ENCODE measurements at regions not wholly inside any gene's neighbourhood (a gene's known extent, or its start where the extent isn't known, plus 50 kb on each side); places are given as distances from the start of the nearest gene placed in this dataset.

DNA sequence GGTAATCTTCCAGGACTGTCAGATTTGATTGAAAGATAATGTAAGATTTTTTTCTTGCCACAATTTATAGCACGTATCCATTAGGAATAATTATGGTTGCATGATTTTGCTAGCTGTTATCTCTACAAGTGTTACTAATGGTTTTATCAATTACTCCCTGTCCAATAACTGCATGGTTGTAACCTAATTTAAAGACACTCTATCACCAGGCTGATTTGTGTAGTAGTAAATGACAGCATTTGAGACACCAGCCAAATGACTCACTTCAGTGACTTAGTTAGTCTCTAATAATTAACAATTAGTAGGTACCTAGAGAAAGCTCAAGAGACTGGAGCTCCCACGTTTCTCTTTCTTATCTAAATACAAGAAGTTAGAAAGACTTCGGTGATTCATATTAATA, 453.8 kb upstream of the POU3F2 start:
- Mint-ChIP-seq H3K9me3 (ENCODE audit: unreplicated experiment) (peaks cover 1% of the 10 kb centered on the region), H3K27me3 (ENCODE audit: unreplicated experiment) (peaks cover 3% of the 10 kb centered on the region), H3K4me1 (ENCODE audit: low read depth, unreplicated experiment) (peaks cover 16% of the 10 kb centered on the region), H3K36me3 (ENCODE audit: unreplicated experiment) (peaks cover 9% of the 10 kb centered on the region), H3K27ac (ENCODE audit: unreplicated experiment) (no peak overlapping the region), H3K4me3 (ENCODE audit: unreplicated experiment) (no peak overlapping the region)
- TF ChIP-seq CTCF (IDR thresholded peaks at IDR 0.05; ENCODE audit: partially characterized antibody, unreplicated experiment), result no peak
- no peak for DNase-seq

DNA sequence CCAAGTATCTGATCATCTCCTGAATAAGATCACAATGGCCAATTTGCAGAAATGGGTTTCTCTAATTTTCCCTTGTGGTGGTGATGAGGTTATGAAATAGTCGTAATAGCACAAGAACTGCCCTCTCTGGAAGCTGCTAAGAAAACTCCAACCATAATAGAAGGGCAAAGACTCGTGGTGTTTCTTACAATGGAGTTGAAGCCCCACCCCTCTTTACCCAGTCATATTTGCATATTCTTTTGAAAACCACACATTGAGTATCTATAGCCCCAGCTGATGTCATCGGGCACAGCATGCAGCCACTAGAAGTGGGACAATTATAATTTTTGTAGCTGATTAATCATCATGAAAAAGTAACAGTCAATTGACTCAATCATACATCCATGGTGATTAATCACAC, 452.1 kb upstream of the POU3F2 start:
- Mint-ChIP-seq H3K27me3 (ENCODE audit: unreplicated experiment) (peaks cover 3% of the 10 kb centered on the region), H3K4me3 (ENCODE audit: unreplicated experiment) (no peak overlapping the region), H3K27ac (ENCODE audit: unreplicated experiment) (no peak overlapping the region), H3K4me1 (ENCODE audit: low read depth, unreplicated experiment) (peaks cover 18% of the 10 kb centered on the region), H3K9me3 (ENCODE audit: unreplicated experiment) (no peaks in the 10 kb centered on the region), H3K36me3 (ENCODE audit: unreplicated experiment) (peaks cover 9% of the 10 kb centered on the region)
- no peak for DNase-seq
- no peak for TF ChIP-seq CTCF (IDR thresholded peaks at IDR 0.05; ENCODE audit: partially characterized antibody, unreplicated experiment)

- TF ChIP-seq CTCF (IDR thresholded peaks at IDR 0.05; ENCODE audit: partially characterized antibody, unreplicated experiment), result no peak
- Mint-ChIP-seq H3K36me3 (ENCODE audit: unreplicated experiment) (no peaks in the 10 kb centered on the region), H3K4me3 (ENCODE audit: unreplicated experiment) (no peak overlapping the region), H3K9me3 (ENCODE audit: unreplicated experiment) (no peaks in the 10 kb centered on the region), H3K27me3 (ENCODE audit: unreplicated experiment) (no peaks in the 10 kb centered on the region), H3K4me1 (ENCODE audit: low read depth, unreplicated experiment) (peaks cover 18% of the 10 kb centered on the region), H3K27ac (ENCODE audit: unreplicated experiment) (no peak overlapping the region)
- no peak for DNase-seq
Observed at GRCh38 chr6:98384334-98384733, 450.0 kb upstream of the POU3F2 start.

- Mint-ChIP-seq H3K4me3 (ENCODE audit: unreplicated experiment) (no peak overlapping the region), H3K27ac (ENCODE audit: unreplicated experiment) (no peak overlapping the region), H3K4me1 (ENCODE audit: low read depth, unreplicated experiment) (peaks cover 18% of the 10 kb centered on the region), H3K27me3 (ENCODE audit: unreplicated experiment) (no peaks in the 10 kb centered on the region), H3K36me3 (ENCODE audit: unreplicated experiment) (no peaks in the 10 kb centered on the region), H3K9me3 (ENCODE audit: unreplicated experiment) (no peaks in the 10 kb centered on the region)
- no peak for TF ChIP-seq CTCF (IDR thresholded peaks at IDR 0.05; ENCODE audit: partially characterized antibody, unreplicated experiment)
- DNase-seq, result no peak
Observed at GRCh38 chr6:98384801-98385200, 449.6 kb upstream of the POU3F2 start.

GRCh38 chr6:98395610-98396166, 438.7 kb upstream of the POU3F2 start:
- Mint-ChIP-seq H3K9me3 (ENCODE audit: unreplicated experiment) (no peaks in the 10 kb centered on the region), H3K27me3 (ENCODE audit: unreplicated experiment) (no peaks in the 10 kb centered on the region), H3K4me1 (ENCODE audit: low read depth, unreplicated experiment) (no peaks in the 10 kb centered on the region), H3K36me3 (ENCODE audit: unreplicated experiment) (peaks cover 8% of the 10 kb centered on the region), H3K27ac (ENCODE audit: unreplicated experiment) (no peak overlapping the region), H3K4me3 (ENCODE audit: unreplicated experiment) (no peak overlapping the region)
- no peak for TF ChIP-seq CTCF (IDR thresholded peaks at IDR 0.05; ENCODE audit: partially characterized antibody, unreplicated experiment)
- no peak for DNase-seq

Measured in glutamatergic neuron (in vitro differentiated cells).